A549 (cell line): ENCODE measurements at regions not wholly inside any gene's neighbourhood (a gene's known extent, or its start where the extent isn't known, plus 50 kb on each side); places are given as distances from the start of the nearest gene placed in this dataset.

Experiments used
- ATAC-seq, 2 experiments: fragments of 200-7000 bp in 1 of 2; fragments of >200 bp in 1 of 2; cut with Nextera tagmentation in 1 of 2; cut with Tn5 transposase in 1 of 2; 3 replicates each; pipeline versions ENCODE4 v1.8.0 to v1.9.1; 2018 to 2020; ENCODE audit warnings: mild to moderate bottlenecking in 1 of 2, moderate library complexity in 1 of 2
- CTCF ChIA-PET: fragments of 300-600 bp; sonication (Branson Sonifier 250); formaldehyde crosslinking; extraction: SDS; loops from one replicate; lab custom pipeline; 2021; ENCODE audit warnings: antibody characterized with exemption, inconsistent platforms; lab: Yijun Ruan, JAX
- POLR2A ChIA-PET: fragments of 350-600 bp; formaldehyde crosslinking; extraction: SDS; loops from one replicate; lab custom pipeline; 2021; ENCODE audit warnings: antibody characterized with exemption, inconsistent platforms; lab: Yijun Ruan, JAX
- DNase-seq, 2 experiments: peaks; one replicate each; pipeline versions ENCODE4 v3.0.0 to v3.0.0-alpha.2; 2011 to 2016; ENCODE audit warnings: low read depth in 1 of 2, low spot score in 1 of 2
- FAIRE-seq: peaks from 2 replicates; lab custom pipeline; 2011; peaks lifted over from hg19 to GRCh38; lab: Jason Lieb, UNC
- H3K27ac ChIP-seq, 2 experiments: fragments of >200 bp; sonication (Bioruptor Twin); formaldehyde crosslinking; 3 replicates each; pipeline ENCODE4 v1.5.1; 2016 to 2017
- H3K4me1 ChIP-seq: fragments of >200 bp; sonication (Bioruptor Twin); formaldehyde crosslinking; 3 replicates; pipeline ENCODE4 v1.6.1; 2016
- H3K4me2 ChIP-seq: fragments of >200 bp; sonication (Bioruptor Twin); formaldehyde crosslinking; 3 replicates; pipeline ENCODE4 v1.6.1; 2016
- H3K4me3 ChIP-seq: fragments of >200 bp; sonication (Bioruptor Twin); formaldehyde crosslinking; 3 replicates; pipeline ENCODE4 v1.5.1; 2016
- H3K9me3 ChIP-seq: fragments of >200 bp; sonication (Bioruptor Twin); formaldehyde crosslinking; 3 replicates; pipeline ENCODE4 v1.6.1; 2016
- CBX2 ChIP-seq: fragments of 200-600 bp; sonication (generic); IDR thresholded peaks from 2 replicates; pipeline ENCODE4 v1.6.1; 2016; ENCODE audit warnings: low read depth, mild to moderate bottlenecking, borderline replicate concordance
- CBX8 ChIP-seq: fragments of 200-600 bp; sonication (generic); IDR thresholded peaks from 2 replicates; pipeline ENCODE4 v1.6.1; 2016
- CEBPB ChIP-seq, 2 experiments: fragments of >200 bp in 1 of 2; sonication (Bioruptor Twin) in 1 of 2; formaldehyde crosslinking in 1 of 2; IDR thresholded peaks; 2 replicates each; pipeline ENCODE4 v1.6.1; 2012 to 2016
- EHF ChIP-seq: fragments of 250-450 bp; sonication (Bioruptor Pico); IDR thresholded peaks from 2 replicates; pipeline ENCODE4 v1.5.0; 2020; ENCODE audit warnings: mild to moderate bottlenecking
- EP300 ChIP-seq, 2 experiments: fragments of >200 bp; sonication (Bioruptor Twin); formaldehyde crosslinking; IDR thresholded peaks; 2 replicates in 1 of 2; 3 replicates in 1 of 2; pipeline ENCODE4 v1.6.1; 2016 to 2017
- FOSB ChIP-seq: fragments of 250-450 bp; sonication (Bioruptor Pico); IDR thresholded peaks from 2 replicates; pipeline ENCODE4 v1.5.0; 2020; ENCODE audit warnings: mild to moderate bottlenecking, moderate library complexity
- HDAC2 ChIP-seq: fragments of 200-600 bp; sonication (generic); IDR thresholded peaks from 2 replicates; pipeline ENCODE4 v1.6.1; 2016
- HMGXB4 ChIP-seq: fragments of 250-450 bp; sonication (Bioruptor Pico); IDR thresholded peaks from 2 replicates; pipeline ENCODE4 v1.5.0; 2021; ENCODE audit warnings: mild to moderate bottlenecking, moderate library complexity, borderline replicate concordance
- HOXA7 ChIP-seq: fragments of 250-450 bp; sonication (Bioruptor Pico); IDR thresholded peaks from 2 replicates; pipeline ENCODE4 v1.5.0; 2020; ENCODE audit warnings: mild to moderate bottlenecking, moderate library complexity
- HOXB5 ChIP-seq: fragments of 250-450 bp; sonication (Bioruptor Pico); IDR thresholded peaks from 2 replicates; pipeline ENCODE4 v1.5.0; 2020; ENCODE audit warnings: mild to moderate bottlenecking, moderate library complexity
- MAFK ChIP-seq: fragments of 450-650 bp; IDR thresholded peaks from 2 replicates; pipeline ENCODE4 v1.6.1; 2014; ENCODE audit not compliant: partially characterized antibody
- NR3C1 ChIP-seq: fragments of >200 bp; sonication (Bioruptor Twin); formaldehyde crosslinking; IDR thresholded peaks from 3 replicates; pipeline ENCODE4 v1.6.1; 2017
- RAD21 ChIP-seq, 2 experiments: fragments of >200 bp in 1 of 2; sonication (Bioruptor Twin) in 1 of 2; formaldehyde crosslinking in 1 of 2; IDR thresholded peaks in 1 of 2; conservative IDR thresholded peaks in 1 of 2; 2 replicates in 1 of 2; 3 replicates in 1 of 2; pipeline ENCODE4 v1.6.1; 2012 to 2018; ENCODE audit warnings: inconsistent platforms in 1 of 2
- RARB ChIP-seq: fragments of 250-450 bp; sonication (Bioruptor Pico); IDR thresholded peaks from 2 replicates; pipeline ENCODE4 v1.8.0; 2021; ENCODE audit warnings: mild to moderate bottlenecking, moderate library complexity
- RCOR1 ChIP-seq: fragments of 150-350 bp; IDR thresholded peaks from 2 replicates; pipeline ENCODE4 v1.6.1; 2014; ENCODE audit warnings: antibody characterized with exemption, low read length, low read depth
- REST ChIP-seq: fragments of 200-600 bp; sonication (generic); IDR thresholded peaks from 2 replicates; pipeline ENCODE4 v1.6.1; 2016; ENCODE audit warnings: antibody characterized with exemption, mild to moderate bottlenecking, moderate library complexity
- RFX5 ChIP-seq: fragments of 450-650 bp; IDR thresholded peaks from 2 replicates; pipeline ENCODE4 v1.7.1; 2014; ENCODE audit warnings: antibody characterized with exemption, mild to moderate bottlenecking, moderate library complexity
- RNF2 ChIP-seq: fragments of 200-600 bp; sonication (generic); IDR thresholded peaks from 2 replicates; pipeline ENCODE4 v1.6.1; 2016; ENCODE audit warnings: low read depth, mild to moderate bottlenecking, antibody characterized with exemption, moderate library complexity, borderline replicate concordance
- TFCP2L1 ChIP-seq: fragments of 250-450 bp; sonication (Bioruptor Pico); IDR thresholded peaks from 2 replicates; pipeline ENCODE4 v1.5.0; 2021; ENCODE audit warnings: mild to moderate bottlenecking
- ZC3H11A ChIP-seq: fragments of 450-650 bp; IDR thresholded peaks from 2 replicates; pipeline ENCODE4 v1.6.1; 2014; ENCODE audit warnings: antibody characterized with exemption, mild to moderate bottlenecking
- WGBS: methylation state at CpG from one replicate; pipeline ENCODE4 v1.1.6; 2017; ENCODE audit errors: missing lambda C conversion rate; 5-methylcytosine and 5-hydroxymethylcytosine counted together

GRCh38 chr3:102031834-102032233 lies 182.5 kb downstream of the NFKBIZ start:
- DNase-seq (no peak), FAIRE-seq (no peak), ATAC-seq (no peak)
- POLR2A ChIA-PET: no interaction called here
- Histone ChIP-seq H3K4me1 (no peaks in the 10 kb centered on the region), H3K27ac (no peak overlapping the region), H3K4me2 (no peak overlapping the region), H3K4me3 (no peak overlapping the region), H3K9me3 (0 out of 3 replicates have a peak, but pooled peaks cover under 1% of the 10 kb centered on the region)
- 52% methylated on average over 2 of the region's 2 CpGs for WGBS
- no peak for TF ChIP-seq EHF (CRISPR knock-in tag)
- no peak for TF ChIP-seq HOXB5 (CRISPR knock-in tag)
- TF ChIP-seq CBX8: no peak
- TF ChIP-seq RARB (CRISPR knock-in tag): no peak
- no peak for TF ChIP-seq TFCP2L1 (CRISPR knock-in tag)
- no peak for TF ChIP-seq REST
- CTCF ChIA-PET: no interaction called here

GRCh38 chr3:102032491-102033383 lies 183.4 kb downstream of the NFKBIZ start:
- DNase-seq (no peak), ATAC-seq (no peak), FAIRE-seq (no peak)
- TF ChIP-seq ZC3H11A (no peak), FOSB (CRISPR knock-in tag) (no peak), EHF (CRISPR knock-in tag) (no peak), HOXB5 (CRISPR knock-in tag) (no peak), CBX8 (no peak), NR3C1 (no peak), RAD21 (conservative IDR thresholded peaks at IDR 0.05 in 1 of 2, IDR thresholded peaks at IDR 0.05 in 1 of 2) (no peak), CBX2 (no peak), MAFK (no peak), EP300 (IDR thresholded peaks at IDR 0.05) (no peak), CEBPB (IDR thresholded peaks at IDR 0.05) (no peak), HOXA7 (CRISPR knock-in tag) (no peak), RCOR1 (no peak), HDAC2 (no peak), RFX5 (no peak), HMGXB4 (CRISPR knock-in tag) (no peak), RARB (CRISPR knock-in tag) (no peak), RNF2 (no peak)
- Histone ChIP-seq H3K4me3 (no peak overlapping the region), H3K9me3 (no peaks in the 10 kb centered on the region), H3K4me1 (no peaks in the 10 kb centered on the region), H3K4me2 (no peak overlapping the region), H3K27ac (no peak overlapping the region)
- CTCF ChIA-PET: no interaction called here
- POLR2A ChIA-PET: no interaction called here
- WGBS: 57% methylated on average over 2 of the region's 2 CpGs
